Breast epithelium (tissue), 3 donors: ENCODE measurements at regions not wholly inside any gene's neighbourhood (a gene's known extent, or its start where the extent isn't known, plus 50 kb on each side); places are given as distances from the start of the nearest gene placed in this dataset.

Experiments used
- CTCF ChIP-seq, 3 donors: fragments of 450-650 bp; IDR thresholded peaks; one replicate each; pipeline ENCODE4 v1.5.1; 2016 to 2017; ENCODE audit warnings: antibody characterized with exemption in 3 of 3, mild to moderate bottlenecking in 3 of 3, moderate library complexity in 3 of 3
- POLR2A ChIP-seq: fragments of 450-650 bp; IDR thresholded peaks from one replicate; pipeline ENCODE4 v1.6.1; 2016; ENCODE audit warnings: antibody characterized with exemption, mild to moderate bottlenecking, moderate library complexity
- POLR2AphosphoS5 ChIP-seq, 3 donors: sonication (generic); formaldehyde crosslinking; IDR thresholded peaks; one replicate each; pipeline ENCODE4 v1.6.1; 2017; ENCODE audit warnings: antibody characterized with exemption in 3 of 3

- TF ChIP-seq CTCF (IDR thresholded peaks at IDR 0.05) (no peak), POLR2A (no peak), POLR2AphosphoS5 (IDR thresholded peaks at IDR 0.05) (no peak)
Observed at GRCh38 chr6:147150293-147150692, 53.9 kb upstream of the STXBP5 start.
